Calu3 (cell line): ENCODE measurements at regions not wholly inside any gene's neighbourhood (a gene's known extent, or its start where the extent isn't known, plus 50 kb on each side); places are given as distances from the start of the nearest gene placed in this dataset.

Experiments used
- BruUV-seq: library from RNA; stranded (reverse); fragments of 400-500 nt; replicated peaks from 2 replicates; lab custom pipeline; 2021; lab: Mats Ljungman, UMichigan
- CTCF ChIA-PET: fragments of 300-600 bp; sonication (Branson Sonifier 250); formaldehyde crosslinking; loops from one replicate; lab custom pipeline; 2022; ENCODE audit warnings: antibody characterized with exemption; lab: Charles Lee
- DNase-seq: peaks from one replicate; pipeline ENCODE4 v3.0.0; 2022
- H3K27ac Mint-ChIP-seq: one replicate; pipeline ENCODE4 v1.8.0; 2022; ENCODE audit warnings: mixed read lengths; ENCODE audit not compliant: unreplicated experiment
- H3K27me3 Mint-ChIP-seq: one replicate; pipeline ENCODE4 v1.8.0; 2022; ENCODE audit warnings: mixed read lengths; ENCODE audit not compliant: unreplicated experiment
- H3K36me3 Mint-ChIP-seq: one replicate; pipeline ENCODE4 v1.8.0; 2022; ENCODE audit warnings: mild to moderate bottlenecking, moderate library complexity, mixed read lengths; ENCODE audit not compliant: insufficient read depth, unreplicated experiment
- H3K4me1 Mint-ChIP-seq: one replicate; pipeline ENCODE4 v1.8.0; 2022; ENCODE audit warnings: mild to moderate bottlenecking, low read depth, mixed read lengths; ENCODE audit not compliant: unreplicated experiment
- H3K4me3 Mint-ChIP-seq: one replicate; pipeline ENCODE4 v1.8.0; 2022; ENCODE audit warnings: mild to moderate bottlenecking, low read depth, moderate library complexity, mixed read lengths; ENCODE audit not compliant: unreplicated experiment
- H3K9me3 Mint-ChIP-seq: one replicate; pipeline ENCODE4 v1.8.0; 2022; ENCODE audit warnings: low read depth, mixed read lengths; ENCODE audit not compliant: unreplicated experiment
- intact Hi-C: fragments of 100-400 bp; cut with micrococcal nuclease; formaldehyde crosslinking; loops from one replicate; pipeline ENCODE4 v1.10.0; 2022; ENCODE audit not compliant: unreplicated experiment
- TF ChIP-seq, protein P1 (sequence below): fragments of 200-600 bp; IDR thresholded peaks from one replicate; pipeline ENCODE4 v1.8.0; 2022; ENCODE audit warnings: antibody characterized with exemption; ENCODE audit not compliant: unreplicated experiment

DNA sequence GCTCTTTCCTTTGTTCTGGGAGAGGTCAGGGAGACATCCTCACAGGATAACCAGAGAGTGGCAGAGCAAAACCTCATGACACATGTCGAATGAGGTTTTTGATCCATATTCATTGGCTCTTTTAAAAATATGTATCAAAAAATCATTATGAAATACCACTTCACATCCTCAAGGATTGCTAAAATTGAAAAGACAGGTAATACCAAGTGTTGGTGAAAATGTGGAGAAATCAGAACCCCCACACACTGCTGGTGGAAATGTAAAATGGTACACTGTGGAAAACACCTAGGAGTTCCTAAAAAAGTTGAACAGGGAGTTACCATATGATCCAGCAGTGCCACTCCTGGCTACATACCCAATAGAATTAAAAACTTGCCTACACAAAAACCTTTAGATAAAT, 107.8 kb upstream of the ARID2 start:
- BruUV-seq, result no TSS peak
- Mint-ChIP-seq H3K4me3 (no peak overlapping the region), H3K27me3 (no peaks in the 10 kb centered on the region), H3K36me3 (no peaks in the 10 kb centered on the region), H3K4me1 (peaks cover under 1% of the 10 kb centered on the region), H3K9me3 (no peaks in the 10 kb centered on the region), H3K27ac (no peak overlapping the region)
- CTCF ChIA-PET, result no interaction called here
- no peak for DNase-seq
- intact Hi-C loops, result no loop called here
- TF ChIP-seq, protein P1, sequence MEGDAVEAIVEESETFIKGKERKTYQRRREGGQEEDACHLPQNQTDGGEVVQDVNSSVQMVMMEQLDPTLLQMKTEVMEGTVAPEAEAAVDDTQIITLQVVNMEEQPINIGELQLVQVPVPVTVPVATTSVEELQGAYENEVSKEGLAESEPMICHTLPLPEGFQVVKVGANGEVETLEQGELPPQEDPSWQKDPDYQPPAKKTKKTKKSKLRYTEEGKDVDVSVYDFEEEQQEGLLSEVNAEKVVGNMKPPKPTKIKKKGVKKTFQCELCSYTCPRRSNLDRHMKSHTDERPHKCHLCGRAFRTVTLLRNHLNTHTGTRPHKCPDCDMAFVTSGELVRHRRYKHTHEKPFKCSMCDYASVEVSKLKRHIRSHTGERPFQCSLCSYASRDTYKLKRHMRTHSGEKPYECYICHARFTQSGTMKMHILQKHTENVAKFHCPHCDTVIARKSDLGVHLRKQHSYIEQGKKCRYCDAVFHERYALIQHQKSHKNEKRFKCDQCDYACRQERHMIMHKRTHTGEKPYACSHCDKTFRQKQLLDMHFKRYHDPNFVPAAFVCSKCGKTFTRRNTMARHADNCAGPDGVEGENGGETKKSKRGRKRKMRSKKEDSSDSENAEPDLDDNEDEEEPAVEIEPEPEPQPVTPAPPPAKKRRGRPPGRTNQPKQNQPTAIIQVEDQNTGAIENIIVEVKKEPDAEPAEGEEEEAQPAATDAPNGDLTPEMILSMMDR, result no peak

DNA sequence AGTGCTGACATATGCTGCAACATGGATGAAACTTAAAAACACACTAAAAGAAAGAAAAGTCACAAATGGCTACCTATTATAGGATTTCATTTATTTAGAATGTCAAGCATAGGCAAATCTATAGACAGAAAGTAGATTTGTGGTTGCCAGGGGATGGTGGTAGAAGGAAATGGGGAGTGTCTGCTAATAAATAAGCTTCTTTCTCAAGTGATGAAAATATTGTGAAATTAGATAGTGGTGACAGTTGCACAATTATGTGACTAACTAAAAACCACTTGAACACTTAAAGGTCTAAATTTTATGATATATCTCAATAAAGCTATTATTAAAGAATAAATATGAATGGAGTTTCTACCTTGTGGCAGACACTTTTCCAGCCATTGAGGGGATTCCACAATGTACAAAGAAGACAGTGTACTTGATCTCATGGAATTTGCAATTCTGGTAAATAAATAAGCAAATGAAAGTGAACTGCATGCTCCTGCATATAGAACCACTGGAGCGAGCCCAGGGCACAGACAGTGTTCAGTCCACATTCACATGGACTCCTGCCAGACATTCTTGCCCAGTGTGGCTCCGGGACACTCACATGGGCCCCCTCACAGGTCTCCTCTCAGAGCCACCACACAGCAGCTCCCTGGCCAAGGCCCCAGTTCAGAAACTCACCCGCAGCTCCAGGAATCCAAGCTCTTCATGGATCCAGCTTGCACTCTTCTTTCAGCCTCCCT, 107.1 kb upstream of the ARID2 start:
- CTCF ChIA-PET, result no interaction called here
- no peak overlapping the region for H3K27ac Mint-ChIP-seq
- no peaks in the 10 kb centered on the region for H3K9me3 Mint-ChIP-seq
- TF ChIP-seq, protein P1, result no peak
- H3K4me1 Mint-ChIP-seq, result peaks cover 8% of the 10 kb centered on the region
- no TSS peak for BruUV-seq
- H3K27me3 Mint-ChIP-seq, result no peaks in the 10 kb centered on the region
- DNase-seq, result no peak
- intact Hi-C loops, result no loop called here
- no peak overlapping the region for H3K4me3 Mint-ChIP-seq
- H3K36me3 Mint-ChIP-seq, result no peaks in the 10 kb centered on the region

DNA sequence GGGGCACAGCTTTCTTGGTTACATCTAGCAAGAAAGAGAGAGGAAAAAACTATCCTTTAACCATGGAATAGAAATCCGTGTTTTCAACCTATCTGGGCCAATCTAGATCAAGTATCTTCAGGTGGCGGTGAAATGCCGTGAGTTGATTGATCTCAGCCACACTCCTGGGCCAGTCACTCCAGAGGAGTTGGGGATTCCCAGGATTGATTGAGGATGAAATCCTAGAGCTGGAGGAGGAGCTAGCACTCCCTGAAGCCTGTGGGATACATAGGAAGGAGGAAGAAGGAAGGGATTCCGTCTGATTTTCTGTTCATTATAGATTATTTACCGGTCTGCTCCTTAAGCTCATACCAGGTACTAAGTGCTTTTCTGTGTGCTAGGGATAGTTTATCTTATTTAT, 106.3 kb upstream of the ARID2 start:
- TF ChIP-seq, protein P1, result no peak
- Mint-ChIP-seq H3K9me3 (no peaks in the 10 kb centered on the region), H3K27me3 (no peaks in the 10 kb centered on the region), H3K4me1 (peaks cover 8% of the 10 kb centered on the region), H3K36me3 (no peaks in the 10 kb centered on the region), H3K4me3 (no peak overlapping the region), H3K27ac (no peak overlapping the region)
- CTCF ChIA-PET, result no interaction called here
- intact Hi-C loops, result no loop called here
- no peak for DNase-seq
- BruUV-seq, result no TSS peak

DNA sequence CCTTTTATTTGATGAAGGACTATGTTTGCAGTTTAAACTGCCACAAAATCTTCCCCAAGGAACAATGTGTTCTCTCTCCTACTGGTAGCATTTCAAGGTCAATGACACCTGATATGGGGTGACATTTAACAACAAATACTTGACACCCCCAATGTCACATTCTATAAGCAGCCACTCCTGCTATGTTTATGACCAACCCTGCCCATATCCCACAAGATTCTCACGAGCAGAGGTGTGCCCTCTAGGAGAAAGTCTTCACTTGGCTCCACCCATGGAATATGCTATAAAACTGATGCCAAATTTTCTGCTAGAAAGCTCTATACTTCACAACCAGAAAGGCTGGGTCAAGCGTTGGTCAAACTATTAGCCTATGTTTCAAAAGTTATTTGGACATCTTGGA, 105.6 kb upstream of the ARID2 start:
- peaks cover 8% of the 10 kb centered on the region for H3K4me1 Mint-ChIP-seq
- TF ChIP-seq, protein P1, result no peak
- BruUV-seq, result no TSS peak
- CTCF ChIA-PET, result no interaction called here
- H3K27ac Mint-ChIP-seq, result no peak overlapping the region
- H3K9me3 Mint-ChIP-seq, result no peaks in the 10 kb centered on the region
- H3K36me3 Mint-ChIP-seq, result no peaks in the 10 kb centered on the region
- no peak overlapping the region for H3K4me3 Mint-ChIP-seq
- no peak for DNase-seq
- intact Hi-C loops, result no loop called here
- H3K27me3 Mint-ChIP-seq, result no peaks in the 10 kb centered on the region
